Fibroblast of pulmonary artery (primary cell): ENCODE measurements at regions not wholly inside any gene's neighbourhood (a gene's known extent, or its start where the extent isn't known, plus 50 kb on each side); places are given as distances from the start of the nearest gene placed in this dataset.

Source experiments
- DNase-seq: peaks from one replicate; pipeline ENCODE4 v3.0.0-alpha.2; 2010; ENCODE audit warnings: low read depth
- H3K4me3 ChIP-seq: replicated peaks from 2 replicates; pipeline ENCODE4 v1.5.1; 2011; ENCODE audit warnings: low read depth, mild to moderate bottlenecking, control low read depth, low read length, moderate library complexity
- CTCF ChIP-seq: IDR thresholded peaks from 2 replicates; pipeline ENCODE4 v1.5.1; 2011; ENCODE audit warnings: mild to moderate bottlenecking, control low read depth, low read length, inconsistent platforms; ENCODE audit errors: missing control alignments

DNA sequence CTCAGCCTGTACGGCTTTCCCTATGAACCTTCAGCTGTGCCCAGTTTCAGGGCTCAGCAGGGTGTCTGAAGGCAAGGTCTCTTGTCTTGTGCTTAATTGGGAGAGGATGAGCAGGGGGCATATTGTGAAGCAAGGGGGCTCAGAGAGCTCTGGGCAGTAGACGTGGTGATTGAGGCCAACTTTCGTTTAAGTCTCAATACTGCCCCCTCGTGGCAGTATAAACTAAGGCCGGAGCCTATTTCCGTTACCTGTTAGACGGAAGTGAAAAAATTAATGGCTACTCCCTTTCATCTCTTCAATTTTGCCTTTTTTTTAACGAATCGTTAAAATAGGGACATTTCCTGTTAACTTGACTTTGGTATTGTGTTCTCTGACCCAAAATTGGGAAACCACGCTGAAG, 193.4 kb downstream of the TDRD15 start:
- peak; percentile 34 for TF ChIP-seq CTCF
- peak; percentile 21 for DNase-seq
- no peak overlapping the region for H3K4me3 ChIP-seq

DNA sequence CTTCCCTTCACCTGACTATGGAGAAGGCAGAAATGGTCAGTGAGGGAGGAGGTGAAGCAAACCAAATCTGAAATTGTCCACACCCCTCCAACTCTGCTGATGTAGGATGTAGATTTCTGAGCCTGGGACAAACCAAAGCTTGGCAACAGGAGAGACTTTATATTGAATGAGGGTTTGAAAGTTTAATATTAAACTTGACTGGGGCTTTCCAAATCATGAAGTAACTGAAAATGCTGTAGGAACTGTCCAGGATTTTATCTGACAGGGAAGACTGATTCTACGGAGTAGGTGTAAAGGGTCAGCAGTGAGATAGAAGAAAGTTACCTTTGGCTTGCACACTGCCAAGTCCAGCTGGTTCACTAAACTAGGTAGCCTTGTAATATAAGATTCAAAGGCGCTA, 194.5 kb downstream of the TDRD15 start:
- H3K4me3 ChIP-seq = no peak overlapping the region
- no peak for DNase-seq
- no peak for TF ChIP-seq CTCF

DNA sequence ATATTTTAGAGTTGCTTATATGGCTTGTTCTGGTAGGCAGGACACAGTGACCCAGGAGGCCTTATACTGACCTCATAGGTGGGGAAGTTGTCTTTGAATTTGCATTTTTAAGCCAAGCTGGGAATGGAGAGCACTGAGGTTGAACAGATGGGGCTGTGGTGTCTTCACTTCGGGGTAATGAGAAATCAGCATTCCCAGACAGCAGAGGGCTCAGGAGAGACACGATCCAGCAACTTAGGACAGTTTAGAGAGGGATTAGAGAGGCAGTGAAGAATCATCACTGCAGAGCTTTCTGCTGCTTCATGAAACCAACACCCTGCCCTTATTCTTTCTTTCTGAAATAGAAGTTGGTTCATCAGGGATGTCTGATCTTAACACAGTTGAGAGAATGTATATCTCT, 202.4 kb downstream of the TDRD15 start:
- no peak overlapping the region for H3K4me3 ChIP-seq
- no peak for DNase-seq
- no peak for TF ChIP-seq CTCF

DNA sequence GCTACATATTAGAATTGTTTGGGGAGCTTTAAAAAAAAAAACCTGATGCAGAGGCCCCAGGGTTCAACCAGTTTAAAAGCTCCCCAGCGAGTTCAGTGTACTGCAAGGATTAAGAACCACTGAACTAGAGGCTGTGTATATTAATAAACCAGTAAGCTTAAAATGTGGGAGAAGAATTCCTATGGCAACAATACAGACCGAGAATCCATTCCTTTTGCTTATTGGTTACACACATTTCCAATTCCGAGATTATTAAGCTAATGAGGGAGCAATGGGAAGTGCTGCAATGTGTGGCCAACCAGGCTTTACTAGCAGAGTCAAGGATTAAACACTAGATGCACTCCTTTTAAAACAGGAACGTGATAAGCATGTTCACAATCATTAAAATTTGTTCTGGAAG, 204.4 kb downstream of the TDRD15 start:
- TF ChIP-seq CTCF = no peak
- no peak overlapping the region for H3K4me3 ChIP-seq
- DNase-seq = no peak

DNA sequence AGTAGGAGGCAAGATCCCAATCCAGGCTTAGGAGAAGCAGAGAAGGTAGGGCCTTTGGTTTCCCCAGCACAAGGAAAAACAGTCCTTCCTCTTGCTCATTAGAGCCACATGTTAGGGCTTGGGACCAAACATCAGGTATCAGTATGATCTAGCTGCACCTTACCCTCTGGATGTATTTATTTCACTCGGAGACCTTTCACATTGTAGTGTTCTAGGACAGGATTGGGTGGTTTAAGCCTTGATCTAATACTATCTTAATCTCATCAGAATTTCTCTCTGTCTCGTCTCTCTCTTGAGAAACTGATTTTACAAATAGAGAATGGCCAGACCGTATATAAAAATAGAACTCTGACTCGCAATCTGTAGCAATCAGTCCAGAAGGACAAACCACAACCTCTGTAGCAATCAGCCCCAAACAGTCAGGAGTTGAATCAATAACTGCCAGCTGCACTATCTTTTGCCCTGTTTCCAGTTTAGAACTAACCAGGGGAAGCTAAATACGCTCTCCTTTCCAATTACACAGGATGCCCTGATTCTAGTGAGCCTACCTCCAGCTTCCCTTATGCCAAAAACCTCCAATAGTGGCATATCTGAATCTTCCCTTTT, 207.1 kb downstream of the TDRD15 start:
- TF ChIP-seq CTCF = no peak
- no peak overlapping the region for H3K4me3 ChIP-seq
- no peak for DNase-seq

GRCh38 chr2:21331625-21332370, 208.0 kb downstream of the TDRD15 start:
- TF ChIP-seq CTCF = no peak
- no peak overlapping the region for H3K4me3 ChIP-seq
- DNase-seq = no peak
